ENCODE measurements at regions not wholly inside any gene's neighbourhood (a gene's known extent, or its start where the extent isn't known, plus 50 kb on each side); places are given as distances from the start of the nearest gene placed in this dataset.
"Not testable (repeated sequence)": the region's sequence is repeated elsewhere in the genome, so short reads cannot be mapped to it uniquely, and the experiment has no call there.

DNA sequence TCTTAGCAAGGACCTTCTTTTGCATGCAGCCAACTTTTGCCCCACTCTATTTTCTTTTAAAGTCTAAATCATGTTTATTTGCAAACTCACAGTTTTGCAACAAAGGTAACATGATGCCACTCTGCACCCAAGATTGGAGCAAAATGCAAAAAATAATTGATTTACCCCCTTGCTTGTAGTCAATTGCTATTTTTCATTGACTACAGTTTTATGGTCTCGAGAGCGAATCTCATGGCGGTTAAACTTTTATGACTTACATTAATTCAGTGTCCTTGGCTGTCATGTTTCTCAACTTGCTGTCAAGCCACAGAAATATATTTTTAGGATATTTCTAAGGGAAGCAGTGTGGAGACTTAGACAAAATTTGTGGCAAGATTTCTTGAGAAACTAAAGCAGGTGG lies 110.0 kb upstream of the JCAD start:
- DNase-seq = no peak

DNA sequence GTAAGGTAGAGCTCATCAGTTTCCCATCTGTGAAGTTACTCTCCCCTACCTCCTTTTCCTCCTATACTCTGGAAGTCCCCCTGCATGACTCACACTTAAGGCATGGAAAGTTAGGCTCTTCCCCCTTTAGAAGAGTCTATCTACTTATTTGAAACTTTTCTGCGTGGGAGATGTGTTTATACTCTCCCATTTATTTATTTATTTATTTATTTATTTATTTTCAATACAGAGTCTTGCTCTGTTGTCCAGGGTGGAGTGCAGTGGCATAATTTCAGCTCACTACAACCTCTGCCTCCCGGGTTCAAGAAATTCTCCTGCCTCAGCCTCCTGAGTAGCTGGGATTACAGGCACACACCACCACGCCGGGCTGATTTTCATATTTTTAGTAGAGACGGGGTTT lies 107.5 kb upstream of the JCAD start:
- DNase-seq = no peak

DNA sequence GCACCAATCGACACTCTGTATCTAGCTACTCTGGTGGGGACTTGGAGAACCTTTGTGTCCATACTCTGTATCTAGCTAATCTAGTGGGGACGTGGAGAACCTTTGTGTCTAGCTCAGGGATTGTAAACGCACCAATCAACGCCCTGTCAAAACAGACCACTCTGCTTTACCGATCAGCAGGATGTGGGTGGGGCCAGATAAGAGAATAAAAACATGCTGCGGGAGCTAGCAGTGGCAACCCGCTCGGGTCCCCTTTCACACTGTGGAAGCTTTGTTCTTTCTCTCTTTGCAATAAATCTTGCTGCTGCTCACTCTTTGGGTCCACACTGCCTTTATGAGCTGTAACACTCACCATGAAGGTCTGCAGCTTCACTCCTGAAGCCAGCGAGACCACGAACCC lies 104.0 kb upstream of the JCAD start:
- not testable (repeated sequence) for DNase-seq

DNA sequence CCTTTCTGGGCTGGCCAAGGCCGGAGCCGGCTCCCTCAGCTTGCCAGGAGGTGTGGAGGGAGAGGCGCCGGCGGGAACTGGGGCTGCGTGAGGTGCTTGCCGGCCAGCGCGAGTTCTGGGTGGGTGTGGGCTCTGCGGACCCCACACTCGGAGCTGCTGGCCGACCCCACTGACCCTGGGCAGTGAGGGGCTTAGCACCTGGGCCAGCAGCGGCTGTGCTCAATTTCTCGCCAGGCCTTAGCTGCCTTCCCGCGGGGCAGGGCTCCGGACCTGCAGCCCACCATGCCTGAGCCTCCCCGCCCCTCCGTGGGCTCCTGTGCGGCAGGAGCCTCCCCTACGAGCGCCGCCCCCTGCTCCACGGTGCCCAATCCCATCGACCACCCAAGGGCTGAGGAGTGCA lies 103.4 kb upstream of the JCAD start:
- not testable (repeated sequence) for DNase-seq

DNA sequence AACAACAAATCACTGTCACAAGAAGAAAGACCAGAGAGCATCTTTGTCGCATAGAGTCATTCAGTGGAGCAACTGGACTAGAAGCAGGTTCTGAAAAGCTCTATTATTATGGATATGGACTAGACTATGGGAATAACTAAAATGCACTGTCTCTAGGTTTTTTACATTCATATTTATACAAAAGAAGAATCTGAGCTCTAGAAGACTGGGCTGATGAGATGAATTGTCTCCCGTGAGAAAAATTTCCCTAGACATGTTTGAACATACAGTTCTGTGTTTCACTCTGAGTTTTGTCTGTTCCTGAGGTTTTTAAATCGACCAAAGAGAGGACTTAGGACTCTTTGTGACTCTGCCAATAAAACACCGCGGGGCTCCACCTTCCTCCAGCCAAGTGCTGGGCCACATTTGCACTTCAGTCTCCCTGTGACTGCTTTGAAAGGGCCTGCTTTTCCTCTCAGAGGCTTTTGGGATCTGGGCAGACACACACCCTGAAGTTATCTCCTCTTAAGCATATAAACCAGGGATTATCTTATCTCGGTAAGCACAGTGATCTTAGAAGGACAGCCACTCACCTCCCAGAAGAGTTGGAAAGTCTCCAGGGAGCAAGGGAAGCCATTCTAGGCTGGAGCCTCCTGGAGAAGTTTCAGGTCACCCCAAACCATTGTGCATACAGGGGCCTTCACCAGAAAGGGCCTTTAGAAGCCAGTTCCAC lies 101.0 kb upstream of the JCAD start:
- no peak for DNase-seq

DNA sequence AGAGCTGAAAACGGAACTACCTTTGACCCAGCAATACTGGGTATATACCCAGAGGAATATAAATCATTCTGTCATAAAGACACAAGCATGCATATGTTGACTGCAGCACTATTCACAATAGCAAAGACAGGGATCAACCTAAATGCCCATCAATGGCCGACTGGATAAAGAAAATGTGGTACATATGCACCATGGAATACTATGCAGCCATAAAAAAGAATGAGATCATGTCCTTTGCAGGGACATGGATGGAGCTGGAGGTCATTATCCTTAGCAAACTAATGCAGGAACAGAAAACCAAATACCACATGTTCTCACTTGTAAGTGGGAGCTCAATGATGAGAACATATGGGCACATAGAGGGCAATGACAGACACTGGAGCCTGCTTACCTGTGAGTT lies 100.2 kb upstream of the JCAD start:
- DNase-seq = not testable (repeated sequence)

DNA sequence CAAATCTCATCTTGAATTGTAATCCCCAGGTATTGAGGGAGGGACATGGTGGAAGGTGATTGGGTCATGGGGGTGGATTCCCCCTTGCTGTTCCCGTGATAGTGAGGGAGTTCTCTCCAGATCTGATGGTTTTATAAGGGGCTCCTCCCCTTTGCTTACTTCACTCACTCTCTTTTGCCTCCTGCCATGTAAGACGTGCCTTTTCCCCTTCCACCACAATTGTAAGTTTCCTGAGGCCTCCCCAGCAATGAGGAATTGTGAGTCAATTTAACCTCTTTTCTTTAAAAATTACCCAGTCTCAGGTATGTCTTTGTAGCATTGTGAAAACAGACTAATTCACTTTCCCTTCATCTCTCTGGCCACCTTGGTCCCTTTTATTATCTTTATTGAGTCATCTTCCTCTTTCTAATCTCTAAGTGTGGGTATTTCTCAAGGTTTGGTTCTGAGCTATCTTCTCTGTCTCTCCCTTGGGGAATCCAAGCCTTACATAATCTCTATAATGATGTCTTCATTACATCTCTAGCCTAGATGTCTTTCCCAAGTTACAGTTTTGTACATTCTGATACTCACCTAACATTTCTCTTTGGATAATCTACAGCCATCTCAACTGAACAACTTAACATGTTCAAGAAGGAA lies 99.1 kb upstream of the JCAD start:
- DNase-seq = no peak

DNA sequence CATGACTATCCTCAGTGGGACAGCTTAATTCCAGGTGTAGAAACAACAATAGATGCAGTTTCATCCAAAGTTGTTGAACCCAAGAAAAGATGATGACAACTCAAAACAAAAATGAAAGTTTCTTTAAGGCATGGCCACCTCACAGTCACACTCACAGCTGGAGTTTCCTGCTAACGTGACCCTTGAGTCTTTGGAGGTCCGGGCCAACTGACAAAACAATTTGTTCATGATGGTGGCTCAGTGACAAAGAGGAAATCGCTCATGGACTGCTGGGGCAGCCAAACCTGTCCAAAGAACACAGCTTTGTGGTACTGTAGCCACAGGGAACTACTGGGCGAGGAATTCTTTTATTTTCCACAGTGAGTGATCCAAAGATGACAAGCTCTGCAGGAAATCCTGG lies 96.0 kb upstream of the JCAD start:
- no peak for DNase-seq

DNA sequence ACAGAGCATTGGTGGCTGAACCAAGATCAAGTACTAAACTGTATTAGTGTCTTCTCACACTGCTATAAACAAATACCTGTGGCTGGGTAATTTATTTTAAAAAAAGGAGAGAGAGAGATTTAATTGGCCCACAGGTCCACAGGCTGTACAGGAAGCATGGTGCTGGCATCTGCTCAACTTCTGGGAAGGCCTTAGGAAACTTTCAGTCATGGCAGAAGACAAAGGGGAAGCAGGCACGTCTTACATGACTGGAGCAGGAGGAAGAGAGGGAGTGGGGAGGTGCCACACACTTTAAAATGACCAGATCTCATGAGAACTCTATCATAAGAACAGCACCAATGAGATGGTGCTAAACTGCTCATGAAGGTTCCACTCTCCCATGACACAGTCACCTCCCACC lies 95.2 kb upstream of the JCAD start:
- DNase-seq = no peak

DNA sequence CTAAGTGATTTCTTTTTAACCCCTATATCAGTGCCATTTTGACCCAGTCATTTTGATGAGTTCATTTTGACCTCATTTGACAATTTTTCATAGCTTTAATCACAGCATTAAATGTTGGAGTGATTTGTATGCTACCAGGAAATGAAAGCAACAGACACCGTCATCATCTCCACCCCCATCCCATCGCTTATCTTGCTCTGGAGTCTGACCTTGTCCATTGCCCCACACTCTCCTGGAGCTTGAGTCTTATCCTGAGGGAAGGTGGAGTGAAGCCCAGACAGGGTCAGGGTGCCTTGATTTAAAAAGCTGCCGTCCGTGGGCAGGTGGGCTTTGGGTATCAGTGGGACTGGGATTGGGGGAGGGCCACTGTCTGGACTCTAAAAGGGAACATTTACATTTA lies 94.7 kb upstream of the JCAD start:
- no peak for DNase-seq

DNA sequence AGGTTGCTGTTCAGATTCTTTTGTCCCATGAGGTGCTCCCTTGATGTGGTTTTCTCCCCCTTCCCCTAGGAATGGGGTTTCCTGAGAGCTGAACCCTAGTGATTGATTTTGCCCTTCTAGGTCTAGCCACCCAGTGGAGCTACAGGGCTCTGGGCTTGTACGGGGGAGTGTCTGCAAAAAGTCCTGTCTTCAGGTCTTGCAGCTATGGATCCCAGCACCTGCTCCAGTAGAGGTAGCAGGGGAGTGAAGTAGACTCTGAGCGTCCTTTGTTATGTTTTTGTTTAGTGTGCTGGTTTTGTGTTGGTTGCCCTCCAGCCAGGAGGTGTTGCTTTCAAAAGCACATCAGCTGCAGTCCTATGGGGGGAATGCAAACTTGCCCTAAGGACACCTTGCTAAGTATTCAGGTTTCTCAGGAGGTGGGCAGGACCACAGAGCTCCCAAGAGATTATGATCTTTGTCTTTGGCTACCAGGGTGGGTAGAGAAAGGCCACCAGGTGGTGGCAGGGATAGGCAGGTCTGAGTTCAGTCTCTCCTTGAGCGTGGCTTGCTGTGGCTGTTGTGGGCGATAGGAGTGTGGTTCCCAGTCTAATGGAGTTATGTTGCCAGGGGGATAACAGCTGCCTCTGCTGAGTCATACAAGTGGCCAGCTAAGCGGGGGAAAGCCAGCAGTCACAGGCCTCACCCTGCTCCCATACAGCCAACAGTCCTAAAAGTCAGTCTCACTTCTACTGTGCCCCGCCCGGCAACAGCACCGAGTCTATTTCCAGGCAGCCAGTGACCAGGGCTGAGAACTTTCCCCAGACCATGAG lies 92.4 kb upstream of the JCAD start:
- peak; percentile 15 to 31 for DNase-seq

DNA sequence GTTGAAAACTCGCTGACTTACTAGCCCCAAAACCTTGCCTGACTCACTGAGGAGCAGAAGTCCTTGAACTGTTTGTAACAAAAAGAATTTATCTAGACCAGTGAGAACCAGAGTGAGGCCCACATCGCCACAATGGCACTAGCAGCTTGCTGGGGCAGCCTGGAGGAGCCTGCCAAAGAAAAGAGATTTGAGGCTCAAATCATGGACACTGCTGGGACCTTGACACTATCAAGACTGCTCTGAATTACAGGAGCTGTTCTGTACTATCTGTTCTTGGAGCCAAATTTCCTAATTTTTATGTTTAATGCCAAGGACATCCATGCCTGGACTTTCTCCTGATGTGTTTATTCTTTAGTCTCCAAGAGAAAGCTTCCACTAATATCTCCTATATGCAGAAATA lies 82.0 kb upstream of the JCAD start:
- no peak for DNase-seq

DNA sequence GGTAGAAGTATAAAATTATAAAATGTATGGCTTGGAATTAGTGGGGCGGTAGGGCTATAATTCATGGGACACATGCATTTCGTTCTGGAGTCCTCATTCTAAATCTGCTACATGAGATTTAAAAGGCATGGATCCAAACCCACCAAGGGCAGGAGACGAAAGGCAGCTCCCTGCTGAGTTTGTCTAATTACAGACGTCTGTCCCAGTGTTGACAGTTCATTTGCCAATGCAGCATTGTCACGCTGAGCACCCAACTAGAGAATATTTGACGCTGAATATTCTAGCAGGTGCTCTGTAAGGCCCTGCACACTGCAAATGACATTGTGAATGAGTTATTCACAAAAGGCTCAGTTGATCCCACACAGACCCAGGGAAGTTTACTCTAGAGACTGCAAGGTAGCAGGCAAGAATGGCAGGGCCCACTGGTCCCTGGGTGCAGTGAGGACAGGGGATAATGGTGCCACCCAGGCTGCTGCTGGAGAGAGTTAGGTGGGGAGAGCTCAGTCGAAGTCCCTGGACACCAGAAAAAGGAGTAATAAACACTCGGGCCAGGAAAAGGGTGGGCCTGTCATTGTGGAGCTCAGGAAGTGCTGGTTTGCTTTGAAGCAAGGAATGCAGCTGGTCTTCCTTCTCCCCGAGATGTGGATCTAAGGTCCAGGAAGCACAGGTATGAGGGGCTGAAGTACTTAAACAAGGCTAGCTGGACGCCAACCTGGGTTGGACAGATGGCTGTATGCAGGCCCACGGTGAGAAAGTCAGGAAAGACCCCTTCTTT lies 75.0 kb upstream of the JCAD start:
- DNase-seq = no peak

DNA sequence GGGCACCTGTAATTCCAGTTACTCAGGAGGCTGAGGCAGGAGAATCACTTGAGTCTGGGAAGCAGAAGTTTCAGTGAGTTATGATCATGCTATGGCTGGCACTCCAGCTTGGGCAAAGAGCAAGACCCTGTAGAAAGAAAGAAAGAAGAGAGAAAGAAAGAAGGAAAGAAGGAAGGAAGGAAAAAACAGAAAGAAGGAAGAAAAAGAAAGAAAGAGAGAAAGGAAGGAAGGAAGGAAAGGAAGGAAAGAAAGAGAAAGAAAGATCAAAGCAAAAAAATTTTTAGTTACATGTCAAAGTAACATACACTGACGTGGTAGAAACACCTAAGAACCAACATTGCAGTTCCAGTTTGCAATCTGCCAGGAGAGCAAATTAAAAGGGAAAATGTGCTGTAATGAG lies 73.8 kb upstream of the JCAD start:
- no peak for DNase-seq

DNA sequence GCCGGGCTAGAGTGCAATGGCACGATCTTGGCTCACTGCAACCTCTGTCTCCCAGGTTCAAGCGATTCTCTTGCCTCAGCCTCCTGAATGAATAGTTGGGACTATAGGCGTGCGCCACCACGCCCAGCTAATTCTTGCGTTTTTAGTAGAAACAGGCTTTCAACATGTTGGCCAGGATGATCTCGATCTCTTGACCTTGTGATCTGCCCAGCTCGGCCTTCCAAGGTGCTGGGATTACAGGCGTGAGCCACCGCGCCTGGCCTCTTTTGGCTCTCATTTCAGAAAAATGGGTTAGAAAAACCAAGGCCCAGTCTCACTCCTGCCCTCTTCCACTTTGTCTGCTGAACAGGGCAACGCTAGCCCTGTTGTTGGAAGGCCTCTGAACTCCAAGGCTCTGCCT lies 72.0 kb upstream of the JCAD start:
- not testable (repeated sequence) for DNase-seq

DNA sequence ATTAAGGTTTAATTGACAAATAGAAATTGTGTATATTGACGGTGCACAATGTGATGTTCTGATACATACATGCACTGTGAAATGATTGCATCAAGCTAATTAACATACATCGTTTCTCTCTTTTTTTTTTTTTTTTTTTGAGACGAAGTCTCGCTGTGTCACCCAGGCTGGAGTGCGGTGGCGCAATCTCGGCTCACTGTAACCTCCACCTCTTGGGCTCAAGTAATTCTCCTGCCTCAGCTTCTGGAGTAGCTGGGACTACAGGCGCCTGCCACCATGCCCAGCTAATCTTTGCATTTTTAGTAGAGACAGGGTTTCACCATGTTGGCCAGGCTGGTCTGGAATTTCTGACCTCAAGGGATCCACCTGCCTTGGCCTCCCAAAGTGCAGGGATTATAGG lies 69.9 kb upstream of the JCAD start:
- DNase-seq = not testable (repeated sequence)

DNA sequence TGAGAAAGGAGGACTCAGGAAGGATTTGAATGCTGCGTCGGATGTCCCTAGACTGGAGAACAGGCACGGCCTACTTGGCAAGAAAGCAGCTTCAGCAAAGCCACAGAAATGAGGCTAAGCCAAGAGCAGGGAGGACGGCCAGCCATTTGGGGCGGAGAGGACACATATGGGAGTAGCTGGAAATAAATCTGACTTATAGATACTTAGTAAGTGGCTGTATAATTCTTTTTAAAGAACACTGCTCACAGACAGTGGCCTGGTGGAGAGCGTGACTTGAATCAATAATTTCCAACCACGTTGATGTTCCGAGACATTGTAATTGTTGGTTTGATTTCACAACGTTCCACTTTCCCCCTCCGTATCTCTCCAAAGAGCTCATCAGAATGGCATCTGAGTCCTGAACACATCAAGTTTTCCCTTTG lies 67.7 kb upstream of the JCAD start:
- no peak for DNase-seq

DNA sequence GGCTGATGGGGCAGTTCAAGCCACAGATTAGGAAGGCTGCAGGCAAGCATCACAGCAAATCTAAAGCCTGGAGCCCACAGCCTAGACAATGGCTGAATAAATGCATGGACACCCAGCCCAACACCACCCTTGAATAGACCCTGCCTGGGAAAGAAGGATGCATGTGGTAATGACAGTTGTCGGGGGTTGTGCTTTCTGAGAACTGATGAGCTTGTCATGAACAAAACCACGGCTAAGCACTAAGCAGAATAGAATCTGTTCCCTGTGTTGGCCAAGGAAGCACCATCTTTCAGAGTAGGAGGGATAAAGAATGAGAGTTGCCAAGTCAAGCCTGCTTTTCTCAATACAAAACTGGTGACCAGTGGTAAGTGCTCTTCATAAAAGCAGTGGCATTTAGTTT lies 66.1 kb upstream of the JCAD start:
- no peak for DNase-seq

DNA sequence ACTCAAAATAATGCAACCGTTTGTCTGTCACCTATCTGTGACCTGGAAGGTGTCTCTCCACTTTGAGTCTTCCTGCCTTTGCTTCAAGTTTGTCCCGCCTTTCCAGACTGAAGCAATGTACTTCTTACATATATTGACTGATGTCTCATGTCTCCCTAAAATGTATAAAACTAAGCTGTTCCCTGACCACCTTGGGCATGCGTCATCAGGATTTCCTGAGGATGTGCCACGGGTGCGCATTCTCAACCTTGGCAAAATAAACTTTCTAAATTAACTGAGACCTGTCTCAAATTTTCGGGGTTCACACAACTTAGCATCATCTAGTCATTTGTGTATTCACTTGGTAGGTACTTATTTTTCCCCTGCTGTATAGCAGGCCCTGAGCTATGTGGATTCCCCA lies 65.3 kb upstream of the JCAD start:
- no peak for DNase-seq

DNA sequence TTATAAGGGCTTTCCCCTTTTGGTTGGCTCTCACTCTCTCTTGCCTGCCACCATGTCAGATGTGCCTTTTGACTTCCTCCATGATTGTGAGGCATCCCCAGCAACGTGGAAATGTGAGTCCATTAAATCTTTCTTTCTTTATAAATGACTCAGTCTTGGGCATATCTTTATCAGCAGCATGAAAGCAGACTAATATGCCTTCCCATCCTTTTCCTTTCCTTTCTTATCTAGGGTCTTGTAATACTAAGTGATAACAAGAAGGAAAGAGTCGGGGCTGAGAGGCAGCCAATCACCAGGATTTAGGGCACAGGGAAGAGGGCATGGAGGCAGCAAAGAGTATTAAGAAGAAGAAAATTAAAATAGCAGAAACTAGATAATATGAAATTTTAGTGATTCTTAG lies 62.0 kb upstream of the JCAD start:
- DNase-seq = no peak

DNA sequence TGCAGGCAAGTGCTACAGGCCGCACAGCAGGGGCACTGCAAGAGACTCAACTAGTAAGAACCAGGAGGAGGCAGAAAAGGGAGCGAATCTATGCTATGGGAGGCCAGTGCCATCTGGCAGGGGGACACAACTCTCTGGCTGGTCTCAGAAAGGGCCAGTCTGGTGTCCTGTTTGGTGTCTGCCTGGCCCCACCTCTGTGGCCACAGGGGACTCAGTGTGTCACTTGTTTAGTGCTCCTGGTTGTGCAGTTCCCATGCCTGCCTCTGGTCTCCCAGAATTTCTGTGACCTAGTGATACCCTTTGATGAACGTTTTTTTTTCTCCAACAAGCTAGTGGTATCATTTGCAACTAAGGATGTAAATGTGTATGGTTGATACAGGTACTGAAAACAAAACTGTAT lies 59.2 kb upstream of the JCAD start:
- no peak for DNase-seq

DNA sequence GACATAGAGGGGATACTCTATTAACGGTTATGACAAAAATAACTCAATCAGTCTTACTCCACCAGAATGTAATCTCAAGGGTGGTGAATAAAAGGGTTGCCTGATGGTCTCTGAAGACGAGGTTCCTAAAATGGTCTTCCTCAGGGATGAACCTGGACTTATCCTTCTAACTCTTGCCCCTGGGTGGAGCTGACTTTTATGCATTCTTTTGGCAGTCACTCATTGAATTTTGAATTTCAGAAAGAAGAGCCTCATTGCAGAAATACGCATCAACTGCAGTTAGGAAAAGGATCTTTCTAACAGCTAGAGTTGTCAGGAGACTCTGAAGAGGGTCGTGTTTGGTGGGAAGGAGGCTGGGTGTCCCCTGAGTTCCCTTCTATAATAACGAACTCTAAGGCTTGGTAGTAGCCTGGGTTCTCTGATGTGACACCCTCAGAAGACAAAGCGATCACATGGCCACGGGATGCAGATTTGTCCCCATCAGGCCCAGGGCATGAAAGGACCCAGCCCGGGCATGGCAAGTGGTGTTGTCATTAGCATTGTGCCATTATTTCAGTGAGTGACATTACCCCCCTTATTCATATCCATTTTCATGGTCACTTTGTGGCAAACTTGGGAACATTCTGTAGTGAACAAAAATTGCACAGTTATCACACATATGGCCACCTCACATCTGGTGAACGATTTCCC lies 58.6 kb upstream of the JCAD start:
- DNase-seq = no peak

DNA sequence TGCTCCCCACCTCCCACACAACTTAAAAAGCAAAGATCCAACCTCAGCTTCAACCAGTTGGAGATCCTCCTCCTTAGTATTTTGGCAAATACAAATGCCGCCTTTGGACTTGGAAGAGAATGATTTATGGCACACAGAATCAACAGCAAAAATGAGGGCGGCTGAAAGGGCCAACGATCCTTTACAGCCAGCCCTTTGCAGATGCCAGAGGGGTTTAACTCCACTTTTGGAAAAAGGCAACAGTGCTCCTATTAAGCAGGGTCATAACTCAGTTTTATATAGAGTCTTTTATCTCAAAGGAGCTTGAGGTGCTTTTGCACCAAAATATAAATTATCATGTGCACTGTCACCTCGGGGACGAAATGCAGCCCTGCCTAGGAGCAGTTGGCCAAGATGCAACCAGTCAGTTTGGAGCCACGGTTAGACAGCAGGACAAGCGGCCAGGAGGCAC lies 56.7 kb upstream of the JCAD start:
- no peak for DNase-seq

All from SHP77 (cell line).